Gastroesophageal sphincter (tissue), 3 donors: ENCODE measurements at regions not wholly inside any gene's neighbourhood (a gene's known extent, or its start where the extent isn't known, plus 50 kb on each side); places are given as distances from the start of the nearest gene placed in this dataset.

ENCODE experiments used
- POLR2A ChIP-seq, 2 donors: fragments of 450-650 bp; IDR thresholded peaks; one replicate each; pipeline ENCODE4 v1.6.1; 2017; ENCODE audit warnings: antibody characterized with exemption in 2 of 2, mild to moderate bottlenecking in 2 of 2, moderate library complexity in 1 of 2
- TF ChIP-seq, protein P1 (sequence below), 4 experiments: fragments of 200-600 bp in 2 of 4; fragments of 450-650 bp in 2 of 4; sonication (generic) in 1 of 4; IDR thresholded peaks; one replicate each; pipeline ENCODE4 v1.5.1; 2017 to 2019; ENCODE audit warnings: antibody characterized with exemption in 4 of 4, mild to moderate bottlenecking in 2 of 4, moderate library complexity in 2 of 4

DNA sequence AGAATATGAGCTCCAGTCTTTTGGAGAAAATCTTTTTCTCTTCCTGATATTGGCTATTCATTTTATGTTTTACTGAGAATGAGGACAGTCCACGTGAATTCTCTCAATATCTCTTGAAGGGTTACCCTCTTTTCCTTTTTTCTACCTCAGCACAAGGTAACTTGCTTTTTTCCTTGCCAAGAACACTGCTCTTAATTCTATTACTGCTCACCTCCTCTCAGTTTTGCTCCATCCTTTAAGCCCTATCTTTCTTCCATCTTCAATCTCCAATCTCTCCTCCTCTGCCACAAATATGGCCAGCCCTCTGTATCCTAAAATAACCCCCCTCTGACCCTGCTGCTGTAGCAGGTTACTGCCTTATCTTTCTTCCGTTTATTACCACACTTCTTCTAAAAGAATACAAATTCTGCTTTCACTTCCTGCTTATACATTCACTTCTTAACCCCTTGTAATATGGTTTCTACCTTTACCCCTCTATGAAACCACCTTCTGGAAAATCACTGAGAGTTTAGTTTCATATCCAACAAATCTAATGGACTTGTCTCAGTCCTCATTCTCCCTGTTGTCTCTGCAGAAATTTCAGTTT lies 89.0 kb downstream of the NFKBIZ start:
- TF ChIP-seq, protein P1, sequence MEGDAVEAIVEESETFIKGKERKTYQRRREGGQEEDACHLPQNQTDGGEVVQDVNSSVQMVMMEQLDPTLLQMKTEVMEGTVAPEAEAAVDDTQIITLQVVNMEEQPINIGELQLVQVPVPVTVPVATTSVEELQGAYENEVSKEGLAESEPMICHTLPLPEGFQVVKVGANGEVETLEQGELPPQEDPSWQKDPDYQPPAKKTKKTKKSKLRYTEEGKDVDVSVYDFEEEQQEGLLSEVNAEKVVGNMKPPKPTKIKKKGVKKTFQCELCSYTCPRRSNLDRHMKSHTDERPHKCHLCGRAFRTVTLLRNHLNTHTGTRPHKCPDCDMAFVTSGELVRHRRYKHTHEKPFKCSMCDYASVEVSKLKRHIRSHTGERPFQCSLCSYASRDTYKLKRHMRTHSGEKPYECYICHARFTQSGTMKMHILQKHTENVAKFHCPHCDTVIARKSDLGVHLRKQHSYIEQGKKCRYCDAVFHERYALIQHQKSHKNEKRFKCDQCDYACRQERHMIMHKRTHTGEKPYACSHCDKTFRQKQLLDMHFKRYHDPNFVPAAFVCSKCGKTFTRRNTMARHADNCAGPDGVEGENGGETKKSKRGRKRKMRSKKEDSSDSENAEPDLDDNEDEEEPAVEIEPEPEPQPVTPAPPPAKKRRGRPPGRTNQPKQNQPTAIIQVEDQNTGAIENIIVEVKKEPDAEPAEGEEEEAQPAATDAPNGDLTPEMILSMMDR (IDR thresholded peaks at IDR 0.05) = no peak
- TF ChIP-seq POLR2A (IDR thresholded peaks at IDR 0.05) = no peak
